ENCODE measurements at regions not wholly inside any gene's neighbourhood (a gene's known extent, or its start where the extent isn't known, plus 50 kb on each side); places are given as distances from the start of the nearest gene placed in this dataset.

GRCh38 chr6:132224943-132225342 lies 176.3 kb downstream of the MOXD1 start:
- H3K4me3 ChIP-seq (ENCODE audit: low read length in 3 of 3): no peak overlapping the region
- H3K36me3 ChIP-seq (ENCODE audit: control insufficient read depth in 2 of 3, insufficient read depth in 3 of 3, low read length in 3 of 3): no peaks in the 10 kb centered on the region
- H3K9me3 ChIP-seq (ENCODE audit: control insufficient read depth in 2 of 3, insufficient read depth in 1 of 3, low read length in 3 of 3): no peaks in the 10 kb centered on the region
- no peak overlapping the region for H3K27ac ChIP-seq (ENCODE audit: low read depth in 2 of 2, low read length in 2 of 2)
- no peaks in the 10 kb centered on the region for H3K4me1 ChIP-seq (ENCODE audit: control insufficient read depth in 2 of 3, insufficient read depth in 2 of 3, low read depth in 1 of 3, low read length in 3 of 3)
- DNase-seq: no peak
- intact Hi-C loops (cut with DNase I): no loop called here
- H3K9ac ChIP-seq (ENCODE audit: low read length in 3 of 3): no peak overlapping the region
- TF ChIP-seq, protein P1, sequence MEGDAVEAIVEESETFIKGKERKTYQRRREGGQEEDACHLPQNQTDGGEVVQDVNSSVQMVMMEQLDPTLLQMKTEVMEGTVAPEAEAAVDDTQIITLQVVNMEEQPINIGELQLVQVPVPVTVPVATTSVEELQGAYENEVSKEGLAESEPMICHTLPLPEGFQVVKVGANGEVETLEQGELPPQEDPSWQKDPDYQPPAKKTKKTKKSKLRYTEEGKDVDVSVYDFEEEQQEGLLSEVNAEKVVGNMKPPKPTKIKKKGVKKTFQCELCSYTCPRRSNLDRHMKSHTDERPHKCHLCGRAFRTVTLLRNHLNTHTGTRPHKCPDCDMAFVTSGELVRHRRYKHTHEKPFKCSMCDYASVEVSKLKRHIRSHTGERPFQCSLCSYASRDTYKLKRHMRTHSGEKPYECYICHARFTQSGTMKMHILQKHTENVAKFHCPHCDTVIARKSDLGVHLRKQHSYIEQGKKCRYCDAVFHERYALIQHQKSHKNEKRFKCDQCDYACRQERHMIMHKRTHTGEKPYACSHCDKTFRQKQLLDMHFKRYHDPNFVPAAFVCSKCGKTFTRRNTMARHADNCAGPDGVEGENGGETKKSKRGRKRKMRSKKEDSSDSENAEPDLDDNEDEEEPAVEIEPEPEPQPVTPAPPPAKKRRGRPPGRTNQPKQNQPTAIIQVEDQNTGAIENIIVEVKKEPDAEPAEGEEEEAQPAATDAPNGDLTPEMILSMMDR (IDR thresholded peaks at IDR 0.05; ENCODE audit: borderline replicate concordance, extremely low read depth, insufficient read depth): no peak
- H3K27me3 ChIP-seq (ENCODE audit: control insufficient read depth, insufficient read depth, low read length): no peaks in the 10 kb centered on the region
- FAIRE-seq: no peak

DNA sequence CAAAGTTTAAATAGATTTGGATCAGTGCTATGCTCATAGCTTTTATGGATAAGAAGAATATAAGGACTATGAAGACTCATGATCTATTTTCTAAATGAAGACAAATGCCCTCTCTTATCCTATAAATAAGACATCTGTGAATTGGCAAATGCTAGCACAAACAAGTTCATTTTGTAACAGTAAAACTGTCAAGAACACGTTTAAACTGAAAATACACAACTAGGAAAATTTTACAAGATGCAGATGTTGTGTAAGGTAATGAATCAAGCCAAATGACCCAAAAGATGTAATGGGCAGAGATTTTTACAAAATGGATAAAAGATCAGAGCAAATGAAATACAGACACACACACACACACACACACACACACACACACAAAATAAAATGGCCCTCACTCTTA lies 180.5 kb downstream of the MOXD1 start:
- FAIRE-seq: no peak
- intact Hi-C loops (cut with DNase I): no loop called here

GRCh38 chr6:132219901-132220300 lies 181.4 kb downstream of the MOXD1 start:
- H3K27ac ChIP-seq (ENCODE audit: low read depth in 2 of 2, low read length in 2 of 2): no peak overlapping the region
- H3K27me3 ChIP-seq (ENCODE audit: control insufficient read depth, insufficient read depth, low read length): no peaks in the 10 kb centered on the region
- no peak overlapping the region for H3K9ac ChIP-seq (ENCODE audit: low read length in 3 of 3)
- TF ChIP-seq, protein P1 (IDR thresholded peaks at IDR 0.05; ENCODE audit: borderline replicate concordance, extremely low read depth, insufficient read depth): no peak
- no peaks in the 10 kb centered on the region for H3K4me1 ChIP-seq (ENCODE audit: control insufficient read depth in 2 of 3, insufficient read depth in 2 of 3, low read depth in 1 of 3, low read length in 3 of 3)
- intact Hi-C loops (cut with DNase I): loop anchor here (10.0 kb wide), 1 partner anchor 295 kb away; no protein-coding TSS in a partner anchor
- FAIRE-seq (no peak), DNase-seq (no peak)
- no peak overlapping the region for H3K4me3 ChIP-seq (ENCODE audit: low read length in 3 of 3)
- no peaks in the 10 kb centered on the region for H3K36me3 ChIP-seq (ENCODE audit: control insufficient read depth in 2 of 3, insufficient read depth in 3 of 3, low read length in 3 of 3)
- H3K9me3 ChIP-seq (ENCODE audit: control insufficient read depth in 2 of 3, insufficient read depth in 1 of 3, low read length in 3 of 3): no peaks in the 10 kb centered on the region

More for the DNA sequence above, 180.5 kb downstream of the MOXD1 start:
- Histone ChIP-seq H3K27ac (ENCODE audit: low read depth in 2 of 2, low read length in 2 of 2) (no peak overlapping the region), H3K4me1 (ENCODE audit: control insufficient read depth in 2 of 3, insufficient read depth in 2 of 3, low read depth in 1 of 3, low read length in 3 of 3) (no peaks in the 10 kb centered on the region), H3K27me3 (ENCODE audit: control insufficient read depth, insufficient read depth, low read length) (no peaks in the 10 kb centered on the region), H3K36me3 (ENCODE audit: control insufficient read depth in 2 of 3, insufficient read depth in 3 of 3, low read length in 3 of 3) (no peaks in the 10 kb centered on the region), H3K4me3 (ENCODE audit: low read length in 3 of 3) (no peak overlapping the region), H3K9me3 (ENCODE audit: control insufficient read depth in 2 of 3, insufficient read depth in 1 of 3, low read length in 3 of 3) (no peaks in the 10 kb centered on the region), H3K9ac (ENCODE audit: low read length in 3 of 3) (no peak overlapping the region)
- DNase-seq: peak in 1 of 5 donors; percentile 42
- TF ChIP-seq, protein P1 (IDR thresholded peaks at IDR 0.05; ENCODE audit: borderline replicate concordance, extremely low read depth, insufficient read depth): no peak

Data from kidney (tissue), 13 donors.